Epithelial cell of esophagus (primary cell): ENCODE measurements at regions not wholly inside any gene's neighbourhood (a gene's known extent, or its start where the extent isn't known, plus 50 kb on each side); places are given as distances from the start of the nearest gene placed in this dataset.

Experiments
- DNase-seq: peaks from one replicate; pipeline ENCODE4 v3.0.0; 2010; ENCODE audit warnings: low read depth
- H3K4me3 ChIP-seq: 2 replicates; pipeline ENCODE4 v1.5.1; 2011; ENCODE audit warnings: mild to moderate bottlenecking, low read length, control low read depth
- CTCF ChIP-seq: IDR thresholded peaks from 2 replicates; pipeline ENCODE4 v1.5.1; 2011; ENCODE audit warnings: low read depth, mild to moderate bottlenecking, low read length, control low read depth, inconsistent platforms; ENCODE audit not compliant: insufficient read depth; ENCODE audit errors: missing control alignments

- no peak for DNase-seq
- TF ChIP-seq CTCF, result no peak
- no peak overlapping the region for H3K4me3 ChIP-seq
Observed at GRCh38 chr11:127496165-127496564, 495.6 kb upstream of the KIRREL3 start.

- peak; percentile 45 for TF ChIP-seq CTCF
- no peak overlapping the region for H3K4me3 ChIP-seq
- peak; percentile 22 for DNase-seq
Observed at GRCh38 chr11:127493330-127494022, 492.9 kb upstream of the KIRREL3 start.

- DNase-seq, result no peak
- TF ChIP-seq CTCF, result no peak
Observed at GRCh38 chr11:127492029-127492428, 491.5 kb upstream of the KIRREL3 start.

GRCh38 chr11:127491589-127491988 is 491.0 kb upstream of the KIRREL3 start:
- no peak for TF ChIP-seq CTCF
- no peak for DNase-seq

More at GRCh38 chr11:127492029-127492428, 491.5 kb upstream of the KIRREL3 start:
- H3K4me3 ChIP-seq, result no peak overlapping the region

GRCh38 chr11:127490896-127491295 is 490.3 kb upstream of the KIRREL3 start:
- H3K4me3 ChIP-seq, result no peak overlapping the region
- DNase-seq, result no peak
- no peak for TF ChIP-seq CTCF

More at GRCh38 chr11:127491589-127491988, 491.0 kb upstream of the KIRREL3 start:
- H3K4me3 ChIP-seq, result no peak overlapping the region

GRCh38 chr11:127485541-127485940 is 485.0 kb upstream of the KIRREL3 start:
- peak; percentile 22 for DNase-seq
- no peak overlapping the region for H3K4me3 ChIP-seq
- no peak for TF ChIP-seq CTCF

GRCh38 chr11:127481391-127481790 is 480.8 kb upstream of the KIRREL3 start:
- TF ChIP-seq CTCF, result no peak
- no peak overlapping the region for H3K4me3 ChIP-seq
- no peak for DNase-seq
